Ovary (tissue), 7 donors: ENCODE measurements at regions not wholly inside any gene's neighbourhood (a gene's known extent, or its start where the extent isn't known, plus 50 kb on each side); places are given as distances from the start of the nearest gene placed in this dataset.

Source experiments
- DNase-seq, 5 donors: peaks; one replicate each; pipeline ENCODE4 v3.0.0-alpha.2; 2019 to 2020
- H3K27ac ChIP-seq, 2 donors: fragments of 200-600 bp; one replicate each; pipeline versions ENCODE4 v1.5.1 to v1.8.0; 2019 to 2022
- H3K27me3 ChIP-seq: fragments of 200-600 bp; one replicate; pipeline ENCODE4 v1.8.0; 2022
- H3K36me3 ChIP-seq: fragments of 200-600 bp; sonication (generic); one replicate; pipeline ENCODE4 v1.5.1; 2019
- H3K4me1 ChIP-seq: one replicate; pipeline ENCODE4 v1.8.1; 2013; ENCODE audit warnings: mild to moderate bottlenecking, moderate library complexity; ENCODE audit not compliant: insufficient read depth
- H3K4me3 ChIP-seq: fragments of 200-600 bp; sonication (generic); one replicate; pipeline ENCODE4 v1.5.1; 2017
- H3K9me3 ChIP-seq, 2 donors: fragments of 200-600 bp in 1 of 2; sonication (generic) in 1 of 2; one replicate each; pipeline versions ENCODE4 v1.5.1 to v1.8.1; 2013 to 2019; ENCODE audit warnings: mild to moderate bottlenecking in 1 of 2, moderate library complexity in 1 of 2
- EP300 ChIP-seq: sonication (generic); formaldehyde crosslinking; IDR thresholded peaks from one replicate; pipeline ENCODE4 v1.6.1; 2017; ENCODE audit warnings: antibody characterized with exemption
- POLR2A ChIP-seq: fragments of 450-650 bp; IDR thresholded peaks from one replicate; pipeline ENCODE4 v1.6.1; 2017; ENCODE audit warnings: antibody characterized with exemption, mild to moderate bottlenecking, moderate library complexity
- WGBS, 3 donors: extraction: QIAGEN DNeasy Blood & Tissue Kit in 1 of 3; methylation state at CpG; one replicate each; pipeline versions ENCODE4 v1.1.5 to v1.1.7; 2013 to 2017; 5-methylcytosine and 5-hydroxymethylcytosine counted together
- intact Hi-C, 4 donors: fragments of 100-400 bp; cut with DNase I; formaldehyde crosslinking; loops; one replicate each; pipeline versions ENCODE4 v1.11.0 to v1.15.1; 2022 to 2023
- TF ChIP-seq, protein P1 (sequence below), 3 donors: fragments of 450-650 bp in 2 of 3; fragments of 200-600 bp in 1 of 3; IDR thresholded peaks; one replicate each; pipeline versions ENCODE4 v1.5.1 to v1.8.0; 2016 to 2022; ENCODE audit warnings: antibody characterized with exemption in 3 of 3, mild to moderate bottlenecking in 1 of 3
- donor health status: DM: no; HTN: no; CAD: no; lungs with moderate emphysema.
- donor health status: DM: no; HTN: no; CAD: no.
- donor health status: Bipolar disorder and iron deficiency.
- donor health status: DM: no; HTN: no; CAD: no.
- donor health status: DM: yes; HTN: yes; CAD: no.

- TF ChIP-seq EP300 (no peak), POLR2A (no peak)
- TF ChIP-seq, protein P1, sequence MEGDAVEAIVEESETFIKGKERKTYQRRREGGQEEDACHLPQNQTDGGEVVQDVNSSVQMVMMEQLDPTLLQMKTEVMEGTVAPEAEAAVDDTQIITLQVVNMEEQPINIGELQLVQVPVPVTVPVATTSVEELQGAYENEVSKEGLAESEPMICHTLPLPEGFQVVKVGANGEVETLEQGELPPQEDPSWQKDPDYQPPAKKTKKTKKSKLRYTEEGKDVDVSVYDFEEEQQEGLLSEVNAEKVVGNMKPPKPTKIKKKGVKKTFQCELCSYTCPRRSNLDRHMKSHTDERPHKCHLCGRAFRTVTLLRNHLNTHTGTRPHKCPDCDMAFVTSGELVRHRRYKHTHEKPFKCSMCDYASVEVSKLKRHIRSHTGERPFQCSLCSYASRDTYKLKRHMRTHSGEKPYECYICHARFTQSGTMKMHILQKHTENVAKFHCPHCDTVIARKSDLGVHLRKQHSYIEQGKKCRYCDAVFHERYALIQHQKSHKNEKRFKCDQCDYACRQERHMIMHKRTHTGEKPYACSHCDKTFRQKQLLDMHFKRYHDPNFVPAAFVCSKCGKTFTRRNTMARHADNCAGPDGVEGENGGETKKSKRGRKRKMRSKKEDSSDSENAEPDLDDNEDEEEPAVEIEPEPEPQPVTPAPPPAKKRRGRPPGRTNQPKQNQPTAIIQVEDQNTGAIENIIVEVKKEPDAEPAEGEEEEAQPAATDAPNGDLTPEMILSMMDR (IDR thresholded peaks at IDR 0.05): no peak
Measured at GRCh38 chr4:181245326-181245725, 997.9 kb upstream of the TENM3 start.

GRCh38 chr4:181249031-181249430, 994.2 kb upstream of the TENM3 start:
- no peak for DNase-seq
- Histone ChIP-seq H3K36me3 (no peaks in the 10 kb centered on the region), H3K4me1 (no peaks in the 10 kb centered on the region), H3K9me3 (no peaks in the 10 kb centered on the region), H3K27ac (no peak overlapping the region), H3K4me3 (no peak overlapping the region), H3K27me3 (no peaks in the 10 kb centered on the region)
- intact Hi-C loops: no loop called here
- WGBS, 3 donors: 58 to 68% (median 59%) methylated on average over 4 of the region's 4 CpGs
- no peak for TF ChIP-seq EP300
- TF ChIP-seq, protein P1 (IDR thresholded peaks at IDR 0.05): no peak
- no peak for TF ChIP-seq POLR2A

More at GRCh38 chr4:181245326-181245725, 997.9 kb upstream of the TENM3 start:
- no peaks in the 10 kb centered on the region for H3K4me1 ChIP-seq
- H3K27ac ChIP-seq: no peak overlapping the region
- H3K4me3 ChIP-seq: no peak overlapping the region
- WGBS, 3 donors: 87 to 91% (median 88%) methylated on average over 6 of the region's 6 CpGs
- intact Hi-C loops: no loop called here
- no peaks in the 10 kb centered on the region for H3K27me3 ChIP-seq
- DNase-seq: no peak
- H3K36me3 ChIP-seq: no peaks in the 10 kb centered on the region
- no peaks in the 10 kb centered on the region for H3K9me3 ChIP-seq

- DNase-seq: no peak
- no peak overlapping the region for H3K4me3 ChIP-seq
- WGBS, 3 donors: 73 to 77% (median 75%) methylated on average over 6 of the region's 6 CpGs
- intact Hi-C loops: no loop called here
- TF ChIP-seq EP300 (no peak), POLR2A (no peak)
- TF ChIP-seq, protein P1 (IDR thresholded peaks at IDR 0.05): no peak
- H3K36me3 ChIP-seq: no peaks in the 10 kb centered on the region
- H3K27me3 ChIP-seq: no peaks in the 10 kb centered on the region
- H3K27ac ChIP-seq: no peak overlapping the region
- H3K9me3 ChIP-seq: no peaks in the 10 kb centered on the region
- H3K4me1 ChIP-seq: no peaks in the 10 kb centered on the region
Measured at GRCh38 chr4:181254771-181255170, 988.4 kb upstream of the TENM3 start.

DNA sequence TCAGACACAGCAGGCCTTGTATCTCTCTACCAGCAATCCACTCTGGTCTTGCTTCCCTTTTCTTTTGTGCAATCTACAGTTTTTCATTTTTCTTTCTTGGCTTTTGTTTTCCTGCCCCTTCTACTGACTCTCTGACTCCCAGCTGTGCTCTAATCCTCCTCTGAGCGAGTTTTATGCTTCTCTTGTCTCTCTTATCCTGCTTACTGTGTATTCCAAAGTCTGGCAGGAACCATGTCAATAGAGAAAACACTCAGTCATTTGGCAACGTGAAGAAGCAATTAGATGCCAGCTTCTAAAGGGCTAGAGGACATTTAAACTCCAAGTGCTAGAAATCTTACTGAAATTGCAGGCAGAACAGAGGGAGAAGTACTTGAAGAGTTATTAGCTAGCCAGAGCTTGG, 984.6 kb upstream of the TENM3 start:
- DNase-seq: no peak
- H3K36me3 ChIP-seq: no peaks in the 10 kb centered on the region

More for the DNA sequence above, 984.6 kb upstream of the TENM3 start:
- intact Hi-C loops: no loop called here
- WGBS, 3 donors: 6 to 13% (median 8%) methylated on average over 2 of the region's 2 CpGs
- Histone ChIP-seq H3K9me3 (no peaks in the 10 kb centered on the region), H3K4me1 (no peaks in the 10 kb centered on the region), H3K4me3 (no peak overlapping the region), H3K27me3 (no peaks in the 10 kb centered on the region), H3K27ac (no peak overlapping the region)
- TF ChIP-seq, protein P1 (IDR thresholded peaks at IDR 0.05): no peak
- no peak for TF ChIP-seq EP300
